GM12875 (cell line): ENCODE measurements at regions not wholly inside any gene's neighbourhood (a gene's known extent, or its start where the extent isn't known, plus 50 kb on each side); places are given as distances from the start of the nearest gene placed in this dataset.
"Not testable (repeated sequence)": the region's sequence is repeated elsewhere in the genome, so short reads cannot be mapped to it uniquely, and the experiment has no call there.

Experiments used
- H3K4me3 ChIP-seq: one replicate; pipeline ENCODE4 v1.5.1; 2011; ENCODE audit warnings: low read depth, low read length, control low read depth
- TF ChIP-seq, protein P1 (sequence below): IDR thresholded peaks from 2 replicates; pipeline ENCODE4 v1.5.1; 2011; ENCODE audit warnings: low read depth, mild to moderate bottlenecking, control low read depth, inconsistent platforms, low read length, moderate library complexity, borderline replicate concordance; ENCODE audit not compliant: insufficient read depth

DNA sequence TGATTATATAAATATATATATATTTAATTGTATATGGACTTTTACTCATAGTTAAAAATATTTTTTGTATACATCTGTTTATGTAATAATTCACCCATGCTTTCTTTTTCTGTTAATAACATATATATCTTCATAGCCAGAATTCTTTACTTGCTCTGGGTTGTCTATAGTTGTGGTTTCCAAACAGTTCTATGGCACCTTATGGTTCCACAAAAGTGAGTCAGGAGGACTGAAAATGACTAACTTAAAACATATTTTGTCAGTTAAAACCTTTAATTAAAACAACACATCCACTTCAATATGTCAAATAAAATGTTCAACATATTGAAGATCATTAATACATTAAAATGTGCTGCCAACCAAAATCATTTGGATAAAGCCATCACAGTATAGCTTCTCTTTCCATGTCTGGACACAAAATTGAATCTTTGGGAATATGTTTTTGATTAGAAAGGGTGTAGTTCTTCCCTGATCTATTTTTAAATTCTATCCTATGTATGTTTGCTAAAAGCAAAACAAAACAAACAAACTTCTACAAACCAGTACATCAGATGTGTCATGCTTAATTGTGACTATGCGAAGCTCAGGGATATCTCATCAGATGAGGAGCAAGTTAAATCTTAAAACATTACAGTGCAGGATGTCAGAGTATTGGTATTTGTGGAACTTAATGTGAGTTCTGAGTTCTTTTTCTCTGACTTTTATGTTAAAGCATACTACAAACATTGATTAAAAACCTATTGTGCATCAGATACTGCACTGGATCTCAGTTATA lies 1488.4 kb upstream of the TENM4 start:
- TF ChIP-seq, protein P1, sequence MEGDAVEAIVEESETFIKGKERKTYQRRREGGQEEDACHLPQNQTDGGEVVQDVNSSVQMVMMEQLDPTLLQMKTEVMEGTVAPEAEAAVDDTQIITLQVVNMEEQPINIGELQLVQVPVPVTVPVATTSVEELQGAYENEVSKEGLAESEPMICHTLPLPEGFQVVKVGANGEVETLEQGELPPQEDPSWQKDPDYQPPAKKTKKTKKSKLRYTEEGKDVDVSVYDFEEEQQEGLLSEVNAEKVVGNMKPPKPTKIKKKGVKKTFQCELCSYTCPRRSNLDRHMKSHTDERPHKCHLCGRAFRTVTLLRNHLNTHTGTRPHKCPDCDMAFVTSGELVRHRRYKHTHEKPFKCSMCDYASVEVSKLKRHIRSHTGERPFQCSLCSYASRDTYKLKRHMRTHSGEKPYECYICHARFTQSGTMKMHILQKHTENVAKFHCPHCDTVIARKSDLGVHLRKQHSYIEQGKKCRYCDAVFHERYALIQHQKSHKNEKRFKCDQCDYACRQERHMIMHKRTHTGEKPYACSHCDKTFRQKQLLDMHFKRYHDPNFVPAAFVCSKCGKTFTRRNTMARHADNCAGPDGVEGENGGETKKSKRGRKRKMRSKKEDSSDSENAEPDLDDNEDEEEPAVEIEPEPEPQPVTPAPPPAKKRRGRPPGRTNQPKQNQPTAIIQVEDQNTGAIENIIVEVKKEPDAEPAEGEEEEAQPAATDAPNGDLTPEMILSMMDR = no peak
- no peak overlapping the region for H3K4me3 ChIP-seq

DNA sequence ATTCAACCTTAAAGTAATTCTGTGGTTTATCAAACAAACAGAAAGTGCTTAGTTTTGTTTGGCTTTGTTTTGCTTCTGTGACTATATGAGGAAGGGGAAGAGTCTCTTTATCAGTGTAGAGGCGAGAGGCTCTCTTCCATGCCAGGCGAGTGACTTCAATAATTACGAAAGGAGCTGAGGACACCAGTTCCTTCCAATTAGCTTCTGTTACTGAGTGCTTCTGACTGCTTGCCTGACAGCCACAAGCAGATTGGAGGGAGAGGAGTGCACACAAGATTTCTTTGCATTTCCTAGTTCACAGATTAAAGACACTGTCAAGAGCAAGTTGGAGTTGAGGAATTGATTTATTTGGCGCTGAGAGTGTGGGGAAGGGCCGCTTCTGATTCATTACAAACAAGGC lies 1484.5 kb upstream of the TENM4 start:
- TF ChIP-seq, protein P1 = no peak
- no peak overlapping the region for H3K4me3 ChIP-seq

DNA sequence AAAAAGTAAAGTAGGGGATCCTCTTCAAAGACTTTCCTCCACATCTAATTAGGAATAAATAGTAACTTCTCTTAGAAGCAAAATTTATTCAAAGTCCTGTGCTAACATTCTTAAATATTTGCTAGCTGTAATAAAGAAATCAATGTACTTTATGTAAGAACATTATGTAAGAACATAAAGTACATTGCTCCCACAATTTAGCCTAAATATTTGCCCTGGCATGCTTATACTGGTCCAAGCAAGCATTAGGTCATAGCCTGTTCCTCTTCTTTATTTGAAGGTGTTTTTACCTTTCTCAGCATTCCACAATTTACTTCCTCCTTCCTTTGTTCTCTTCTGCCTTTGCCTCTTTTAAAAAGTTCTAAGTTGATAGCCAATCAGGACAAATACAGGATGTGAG lies 1480.5 kb upstream of the TENM4 start:
- not testable (repeated sequence) for H3K4me3 ChIP-seq

DNA sequence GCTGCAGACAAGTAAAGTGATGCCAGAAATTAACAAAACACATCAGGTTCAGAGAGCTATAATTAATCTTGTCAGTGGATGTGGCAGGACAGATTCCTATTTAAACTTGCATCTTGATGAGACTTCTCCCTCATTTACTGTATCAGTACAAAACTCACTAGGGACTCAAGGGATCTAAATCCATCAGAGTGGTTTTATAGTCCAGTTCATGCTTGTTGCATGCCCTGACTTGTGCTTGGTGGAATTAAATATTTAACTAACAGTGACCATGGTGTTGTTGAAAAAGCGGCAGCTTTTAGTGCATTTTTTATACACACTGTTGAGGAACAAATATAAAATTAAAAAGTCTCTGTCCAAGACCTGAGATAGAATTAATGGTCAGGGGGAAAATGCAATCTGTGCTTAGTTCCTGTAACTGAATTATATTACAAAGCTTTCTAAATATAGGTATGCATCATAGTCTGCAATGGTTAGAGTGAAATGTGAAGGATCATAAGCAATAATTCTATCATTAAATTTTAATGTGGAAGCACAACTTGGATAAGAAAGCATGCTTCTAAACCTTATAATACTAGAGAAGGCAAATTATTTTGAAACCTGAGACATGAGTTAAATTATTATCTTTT lies 1475.5 kb upstream of the TENM4 start:
- TF ChIP-seq, protein P1 = no peak
- no peak overlapping the region for H3K4me3 ChIP-seq

DNA sequence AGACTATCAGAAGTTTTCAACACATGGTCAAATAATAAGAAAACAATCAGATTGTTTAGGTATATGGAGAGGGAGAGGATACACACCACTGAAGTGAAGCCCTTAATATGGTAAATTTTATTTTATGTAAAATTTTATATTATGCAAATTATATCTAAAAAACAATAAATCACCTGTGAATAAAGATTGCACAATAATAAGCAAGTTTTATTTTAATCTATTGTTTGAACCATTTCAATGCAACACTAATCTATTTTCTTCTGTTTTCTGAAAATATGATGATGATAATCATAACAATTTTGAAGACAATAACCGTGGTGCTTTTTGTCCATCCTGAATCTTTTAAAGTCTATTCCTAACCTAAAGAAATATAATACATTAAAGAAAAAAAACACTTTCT lies 1473.5 kb upstream of the TENM4 start:
- TF ChIP-seq, protein P1 = no peak
- H3K4me3 ChIP-seq = no peak overlapping the region

DNA sequence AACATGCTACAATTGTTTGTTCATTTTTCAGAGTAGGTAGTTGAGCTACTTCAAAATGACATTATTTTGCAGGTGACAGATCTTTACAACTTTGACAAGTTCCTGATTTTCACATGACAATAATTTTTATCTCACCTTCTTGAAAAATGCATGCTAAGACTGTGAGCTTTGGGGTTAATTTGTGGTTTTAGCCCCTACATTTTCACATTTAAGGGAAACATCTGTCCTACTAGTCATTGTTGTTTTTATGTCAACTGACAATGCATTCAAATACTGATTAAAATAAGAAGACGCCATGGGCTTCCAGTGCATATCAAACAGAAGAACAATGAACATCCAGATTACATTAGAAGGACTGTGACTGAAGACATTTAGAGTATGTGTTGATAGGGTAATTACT lies 1470.8 kb upstream of the TENM4 start:
- TF ChIP-seq, protein P1 = no peak

DNA sequence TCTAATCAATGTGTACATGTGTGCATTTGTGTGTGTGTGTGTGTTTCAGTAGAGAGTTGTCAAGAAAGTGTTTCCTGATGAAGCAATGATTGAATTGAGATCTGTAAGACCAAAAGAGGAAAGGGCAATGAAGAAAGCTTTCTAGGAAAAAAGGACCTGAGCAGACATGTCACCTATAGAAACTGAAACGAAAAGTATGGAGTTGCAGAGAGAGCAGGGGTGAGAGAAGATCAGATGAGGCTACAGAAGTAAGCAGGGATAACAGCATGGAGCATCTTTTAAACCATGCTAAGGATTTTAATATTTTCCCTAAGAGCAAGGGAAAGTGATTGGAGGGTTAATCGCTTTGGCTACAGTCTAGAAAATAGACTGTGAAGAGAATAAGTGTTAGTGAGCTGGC lies 1459.4 kb upstream of the TENM4 start:
- TF ChIP-seq, protein P1 = no peak
- no peak overlapping the region for H3K4me3 ChIP-seq

More for the DNA sequence above, 1470.8 kb upstream of the TENM4 start:
- no peak overlapping the region for H3K4me3 ChIP-seq

DNA sequence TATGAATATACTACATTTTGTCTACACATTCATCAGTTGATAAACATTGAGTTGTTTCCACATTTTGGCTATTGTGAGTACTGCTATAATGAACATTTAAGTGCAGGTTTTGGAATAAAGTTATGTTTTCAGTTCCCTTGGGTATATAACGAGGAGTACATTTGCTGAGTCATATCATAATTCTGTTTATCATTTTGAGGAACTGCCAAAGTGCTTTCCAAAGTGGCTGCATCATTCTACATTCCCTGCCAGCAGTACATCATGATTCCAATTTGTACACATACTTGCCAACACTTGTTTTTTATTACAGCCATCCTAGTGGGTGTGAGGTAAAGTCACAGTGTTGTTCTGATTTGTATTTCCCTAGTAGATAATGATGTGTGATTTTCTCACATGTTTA lies 1458.6 kb upstream of the TENM4 start:
- TF ChIP-seq, protein P1 = no peak
- H3K4me3 ChIP-seq = no peak overlapping the region
